H1 (cell line): ENCODE measurements at regions not wholly inside any gene's neighbourhood (a gene's known extent, or its start where the extent isn't known, plus 50 kb on each side); places are given as distances from the start of the nearest gene placed in this dataset.

Experiments
- CTCF ChIA-PET: fragments of 300-600 bp; sonication (Branson Sonifier 250); formaldehyde crosslinking; loops from one replicate; lab custom pipeline; 2021; ENCODE audit not compliant: partially characterized antibody; lab: Charles Lee
- POLR2A ChIA-PET: fragments of 300-600 bp; sonication (Branson Sonifier 250); formaldehyde crosslinking; loops from one replicate; lab custom pipeline; 2021; ENCODE audit warnings: inconsistent platforms; ENCODE audit not compliant: partially characterized antibody; lab: Charles Lee
- DNase-seq, 2 experiments: peaks; one replicate each; pipeline versions ENCODE4 v3.0.0 to v3.0.0-alpha.2; 2010 to 2022; ENCODE audit warnings: low spot score in 2 of 2, low read depth in 1 of 2, mixed read lengths in 1 of 2
- FAIRE-seq: peaks from 2 replicates; lab custom pipeline; 2011; peaks lifted over from hg19 to GRCh38; lab: Jason Lieb, UNC
- H2AFZ ChIP-seq: 2 replicates; pipeline ENCODE4 v1.8.1; 2012; ENCODE audit warnings: low read length, inconsistent platforms
- H2AK5ac ChIP-seq: 2 replicates; pipeline ENCODE4 v1.6.1; 2013; ENCODE audit warnings: low read depth, low read length
- H2BK120ac ChIP-seq: replicated peaks from 2 replicates; pipeline ENCODE3; 2013; ENCODE audit warnings: low read depth, low read length, inconsistent platforms
- H2BK12ac ChIP-seq: 2 replicates; pipeline ENCODE4 v1.6.1; 2013; ENCODE audit warnings: low read depth, low read length
- H2BK15ac ChIP-seq: 2 replicates; pipeline ENCODE4 v1.6.1; 2013; ENCODE audit warnings: low read length
- H2BK20ac ChIP-seq: 2 replicates; pipeline ENCODE4 v1.6.1; 2013; ENCODE audit warnings: low read length
- H2BK5ac ChIP-seq: 2 replicates; pipeline ENCODE4 v1.6.1; 2013; ENCODE audit warnings: low read depth, low read length
- H3K14ac ChIP-seq: 2 replicates; pipeline ENCODE4 v1.6.1; 2013; ENCODE audit warnings: inconsistent platforms; ENCODE audit not compliant: insufficient read length
- H3K18ac ChIP-seq: 2 replicates; pipeline ENCODE4 v1.6.1; 2013; ENCODE audit warnings: low read length; ENCODE audit errors: extremely low read depth
- H3K23ac ChIP-seq: 2 replicates; pipeline ENCODE4 v1.6.1; 2013; ENCODE audit warnings: inconsistent platforms; ENCODE audit not compliant: insufficient read length
- H3K23me2 ChIP-seq: 2 replicates; pipeline ENCODE4 v1.6.1; 2013; ENCODE audit warnings: low read depth, low read length
- H3K27ac ChIP-seq: 2 replicates; pipeline ENCODE4 v1.6.1; 2011; ENCODE audit warnings: low read depth, low read length, inconsistent platforms
- H3K27me3 ChIP-seq, 4 experiments: replicated peaks in 1 of 4; 1 replicate in 1 of 4; 2 replicates in 3 of 4; pipeline versions ENCODE4 v1.6.1 to v1.8.1; 2011 to 2013; ENCODE audit warnings: low read length in 3 of 4, mild to moderate bottlenecking in 3 of 4, inconsistent platforms in 2 of 4, mixed read lengths in 2 of 4, moderate library complexity in 1 of 4; ENCODE audit not compliant: control insufficient read depth in 3 of 4, insufficient read depth in 3 of 4; ENCODE audit errors: extremely low read depth in 1 of 4
- H3K36me3 ChIP-seq, 4 experiments: 2 replicates each; pipeline versions ENCODE4 v1.6.1 to v1.8.1; 2011 to 2013; ENCODE audit warnings: mild to moderate bottlenecking in 4 of 4, low read length in 3 of 4, moderate library complexity in 2 of 4, control low read depth in 1 of 4, inconsistent platforms in 1 of 4; ENCODE audit not compliant: insufficient read depth in 4 of 4, control insufficient read depth in 2 of 4
- H3K4ac ChIP-seq: replicated peaks from 2 replicates; pipeline ENCODE3; 2013; ENCODE audit warnings: low read length, low read depth, mixed read lengths, inconsistent platforms; ENCODE audit not compliant: insufficient read length
- H3K4me1 ChIP-seq, 4 experiments: replicated peaks in 1 of 4; 1 replicate in 1 of 4; 2 replicates in 3 of 4; pipeline versions ENCODE4 v1.6.1 to v1.8.1; 2011 to 2013; ENCODE audit warnings: low read length in 3 of 4, inconsistent platforms in 2 of 4, mixed read lengths in 1 of 4; ENCODE audit not compliant: insufficient read depth in 4 of 4, control insufficient read depth in 3 of 4
- H3K4me2 ChIP-seq, 2 experiments: 2 replicates each; pipeline versions ENCODE4 v1.6.1 to v1.8.1; 2011 to 2013; ENCODE audit warnings: low read depth in 2 of 2, low read length in 2 of 2, control low read depth in 1 of 2, inconsistent platforms in 1 of 2, mild to moderate bottlenecking in 1 of 2; ENCODE audit not compliant: insufficient read depth in 1 of 2
- H3K4me3 ChIP-seq, 4 experiments: fragments of 200-600, 300-600 bp in 1 of 4; sonication (generic), shearing (Covaris generic), sonication (Bioruptor Twin) in 1 of 4; 2 replicates each; pipeline versions ENCODE4 v1.5.1 to v1.8.1; 2011 to 2016; ENCODE audit warnings: low read length in 4 of 4, low read depth in 3 of 4, control low read depth in 2 of 4, inconsistent platforms in 2 of 4, mild to moderate bottlenecking in 2 of 4, mixed read lengths in 1 of 4, moderate library complexity in 1 of 4; ENCODE audit not compliant: insufficient read depth in 2 of 4; ENCODE audit errors: extremely low read depth in 1 of 4
- H3K56ac ChIP-seq: replicated peaks from 2 replicates; pipeline ENCODE3; 2013; ENCODE audit warnings: low read depth, mild to moderate bottlenecking, mixed read lengths, low read length, inconsistent platforms; ENCODE audit not compliant: insufficient read length
- H3K79me1 ChIP-seq: 2 replicates; pipeline ENCODE4 v1.6.1; 2013; ENCODE audit warnings: low read depth, low read length, control low read depth
- H3K79me2 ChIP-seq, 2 experiments: 2 replicates each; pipeline versions ENCODE4 v1.6.1 to v1.8.1; 2012 to 2013; ENCODE audit warnings: low read length in 2 of 2, mild to moderate bottlenecking in 2 of 2, inconsistent platforms in 1 of 2; ENCODE audit not compliant: insufficient read depth in 2 of 2, control insufficient read depth in 1 of 2
- H3K9ac ChIP-seq, 4 experiments: replicated peaks in 1 of 4; 1 replicate in 1 of 4; 2 replicates in 3 of 4; pipeline versions ENCODE4 v1.6.1 to v1.8.1; 2011 to 2013; ENCODE audit warnings: low read depth in 3 of 4, low read length in 3 of 4, control low read depth in 2 of 4, mild to moderate bottlenecking in 2 of 4, moderate library complexity in 2 of 4, inconsistent platforms in 1 of 4; ENCODE audit errors: extremely low read depth in 1 of 4
- H3K9me3 ChIP-seq, 2 experiments: 2 replicates each; pipeline versions ENCODE4 v1.6.1 to v1.8.1; 2012 to 2013; ENCODE audit warnings: mild to moderate bottlenecking in 2 of 2, moderate library complexity in 2 of 2, control low read depth in 1 of 2, inconsistent platforms in 1 of 2, low read depth in 1 of 2, low read length in 1 of 2, mixed read lengths in 1 of 2; ENCODE audit not compliant: insufficient read depth in 2 of 2
- H4K20me1 ChIP-seq, 2 experiments: replicated peaks in 1 of 2; 2 replicates each; pipeline versions ENCODE3 to v1.8.1; 2011 to 2013; ENCODE audit warnings: inconsistent platforms in 2 of 2, low read length in 2 of 2, mild to moderate bottlenecking in 1 of 2; ENCODE audit not compliant: insufficient read depth in 2 of 2, control insufficient read depth in 1 of 2
- H4K5ac ChIP-seq: 2 replicates; pipeline ENCODE4 v1.6.1; 2013; ENCODE audit warnings: low read length, low read depth, mixed read lengths, inconsistent platforms; ENCODE audit not compliant: insufficient read length
- H4K8ac ChIP-seq: 2 replicates; pipeline ENCODE4 v1.8.0; 2013; ENCODE audit warnings: mild to moderate bottlenecking, moderate library complexity, low read length, inconsistent platforms; ENCODE audit not compliant: insufficient read depth; ENCODE audit errors: extremely low read depth
- H4K91ac ChIP-seq: replicated peaks from 2 replicates; pipeline ENCODE3; 2013; ENCODE audit warnings: low read length, mixed read lengths, inconsistent platforms; ENCODE audit not compliant: insufficient read length
- ATF3 ChIP-seq: IDR thresholded peaks from 2 replicates; pipeline ENCODE4 v1.6.1; 2011; ENCODE audit warnings: low read depth, mild to moderate bottlenecking, low read length; ENCODE audit not compliant: insufficient read depth
- CHD2 ChIP-seq: IDR thresholded peaks from 2 replicates; pipeline ENCODE4 v1.6.1; 2012; ENCODE audit warnings: low read length, improper control_type of control experiment
- CREB1 ChIP-seq: IDR thresholded peaks from 2 replicates; pipeline ENCODE4 v1.6.1; 2012; ENCODE audit warnings: inconsistent platforms
- EP300 ChIP-seq, 2 experiments: IDR thresholded peaks; 1 replicate in 1 of 2; 2 replicates in 1 of 2; pipeline ENCODE4 v1.6.1; 2011 to 2012; ENCODE audit warnings: low read depth in 2 of 2, low read length in 2 of 2, mild to moderate bottlenecking in 2 of 2, borderline replicate concordance in 1 of 2, inconsistent platforms in 1 of 2, moderate library complexity in 1 of 2
- FOSL1 ChIP-seq: IDR thresholded peaks from 2 replicates; pipeline ENCODE4 v1.6.1; 2011; ENCODE audit warnings: mild to moderate bottlenecking, low read depth, low read length, moderate library complexity; ENCODE audit not compliant: insufficient read depth
- HDAC2 ChIP-seq, 2 experiments: fragments of 300-600 bp in 1 of 2; sonication (generic) in 1 of 2; IDR thresholded peaks; 2 replicates each; pipeline ENCODE4 v1.6.1; 2011 to 2012; ENCODE audit warnings: low read depth in 2 of 2, low read length in 2 of 2, mild to moderate bottlenecking in 2 of 2, moderate library complexity in 2 of 2, borderline replicate concordance in 1 of 2, inconsistent platforms in 1 of 2
- KDM1A ChIP-seq: fragments of 200-600, 300-600 bp; sonication (generic); IDR thresholded peaks from 2 replicates; pipeline ENCODE4 v1.7.1; 2016; ENCODE audit warnings: mild to moderate bottlenecking, low read length, borderline replicate concordance
- MAFK ChIP-seq: IDR thresholded peaks from 2 replicates; pipeline ENCODE4 v1.6.1; 2012; ENCODE audit warnings: low read depth, mild to moderate bottlenecking, improper control_type of control experiment, low read length
- NRF1 ChIP-seq: IDR thresholded peaks from 2 replicates; pipeline ENCODE4 v1.6.1; 2011; ENCODE audit warnings: mild to moderate bottlenecking, low read depth, low read length, improper control_type of control experiment
- POLR2AphosphoS5 ChIP-seq: IDR thresholded peaks from 2 replicates; pipeline ENCODE4 v1.6.1; 2011; ENCODE audit warnings: low read depth, low read length
- RBBP5 ChIP-seq: IDR thresholded peaks from 2 replicates; pipeline ENCODE4 v1.7.1; 2012; ENCODE audit warnings: low read depth, mild to moderate bottlenecking, inconsistent platforms, low read length, moderate library complexity, borderline replicate concordance
- TAF1 ChIP-seq: IDR thresholded peaks from 2 replicates; pipeline ENCODE4 v1.6.1; 2011; ENCODE audit warnings: mild to moderate bottlenecking, low read depth, low read length
- YY1 ChIP-seq: IDR thresholded peaks from 2 replicates; pipeline ENCODE4 v1.6.1; 2011; ENCODE audit warnings: low read depth, mild to moderate bottlenecking, low read length
- WGBS, 2 experiments: shearing (Covaris generic) in 1 of 2; methylation state at CpG; one replicate each; pipeline versions ENCODE4 v1.1.6 to v1.1.7; 2013 to 2015; ENCODE audit warnings: low lambda C conversion rate in 2 of 2, mixed read lengths in 2 of 2, inconsistent platforms in 1 of 2, low coverage in 1 of 2, missing lambda C conversion rate in 1 of 2; ENCODE audit not compliant: insufficient replicate concordance in 2 of 2, insufficient coverage in 1 of 2, insufficient read length in 1 of 2; ENCODE audit errors: extremely low coverage in 1 of 2, missing lambda C conversion rate in 1 of 2; 5-methylcytosine and 5-hydroxymethylcytosine counted together
- TF ChIP-seq, protein P1 (sequence below): IDR thresholded peaks from 2 replicates; pipeline ENCODE4 v1.6.1; 2012; ENCODE audit warnings: inconsistent platforms

- ChIA-PET POLR2A (no interaction called here), CTCF (interaction anchor here (0.6 to 0.7 kb wide), 2 partner anchors 158 to 1128 kb away, joined by 3 read pairs; no protein-coding TSS in a partner anchor)
- Histone ChIP-seq H4K5ac (no peak overlapping the region), H2AK5ac (no peak overlapping the region), H3K9me3 (no peaks in the 10 kb centered on the region), H4K20me1 (no peaks in the 10 kb centered on the region), H3K56ac (no peak overlapping the region), H3K18ac (no peak overlapping the region), H2BK15ac (no peak overlapping the region), H3K4me2 (no peak overlapping the region), H3K27me3 (no peaks in the 10 kb centered on the region), H3K14ac (no peak overlapping the region), H2BK120ac (no peak overlapping the region), H3K27ac (no peak overlapping the region), H3K79me1 (no peaks in the 10 kb centered on the region), H4K91ac (no peak overlapping the region), H3K23me2 (no peaks in the 10 kb centered on the region), H3K79me2 (no peaks in the 10 kb centered on the region), H2AFZ (no peak overlapping the region), H4K8ac (no peak overlapping the region), H3K4ac (no peak overlapping the region), H2BK20ac (no peak overlapping the region), H3K4me1 (no peaks in the 10 kb centered on the region), H2BK5ac (no peak overlapping the region), H2BK12ac (no peak overlapping the region), H3K23ac (no peak overlapping the region), H3K36me3 (no peaks in the 10 kb centered on the region), H3K9ac (no peak overlapping the region), H3K4me3 (no peak overlapping the region)
- DNase-seq (no peak), FAIRE-seq (no peak)
- 89% methylated on average over 1 of the region's 1 CpG; no CpG with 5 or more reads in 1 of the 2 experiments for WGBS, 2 experiments
- TF ChIP-seq KDM1A (no peak), ATF3 (no peak), POLR2AphosphoS5 (no peak), EP300 (IDR thresholded peaks at IDR 0.05; ENCODE audit: borderline replicate concordance in 1 of 2, low read depth in 2 of 2, low read length in 2 of 2) (no peak), TAF1 (no peak), CHD2 (no peak), FOSL1 (no peak), RBBP5 (no peak), YY1 (no peak), CREB1 (no peak), HDAC2 (IDR thresholded peaks at IDR 0.05; ENCODE audit: borderline replicate concordance in 1 of 2, low read depth in 2 of 2, low read length in 2 of 2) (no peak), NRF1 (no peak), MAFK (no peak)
- TF ChIP-seq, protein P1, sequence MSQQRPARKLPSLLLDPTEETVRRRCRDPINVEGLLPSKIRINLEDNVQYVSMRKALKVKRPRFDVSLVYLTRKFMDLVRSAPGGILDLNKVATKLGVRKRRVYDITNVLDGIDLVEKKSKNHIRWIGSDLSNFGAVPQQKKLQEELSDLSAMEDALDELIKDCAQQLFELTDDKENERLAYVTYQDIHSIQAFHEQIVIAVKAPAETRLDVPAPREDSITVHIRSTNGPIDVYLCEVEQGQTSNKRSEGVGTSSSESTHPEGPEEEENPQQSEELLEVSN, result no peak
Measured at GRCh38 chr2:138985881-138986280, 205.7 kb upstream of the NXPH2 start.
